ENCODE measurements at regions not wholly inside any gene's neighbourhood (a gene's known extent, or its start where the extent isn't known, plus 50 kb on each side); places are given as distances from the start of the nearest gene placed in this dataset.

DNA sequence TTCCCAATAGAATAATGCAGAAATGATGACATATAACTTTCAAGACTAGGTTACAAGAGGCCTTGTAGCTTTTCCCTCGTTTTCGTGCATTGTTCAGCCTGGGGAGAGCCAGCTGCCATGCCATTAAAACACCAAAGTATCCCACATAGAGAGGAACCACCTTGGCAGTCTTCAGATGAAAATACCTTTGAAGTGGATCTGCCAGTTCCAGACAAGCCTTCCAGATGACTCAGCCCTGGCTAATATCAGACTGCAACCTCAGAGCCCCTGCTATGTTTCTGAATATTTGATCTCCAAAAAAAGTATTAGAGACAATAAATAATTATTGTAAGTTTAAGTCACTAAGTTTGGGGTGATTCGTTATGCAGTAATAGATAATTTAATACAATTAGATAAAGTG is 294.3 kb upstream of the GBE1 start:
- 20 to 51% (median 41%) methylated on average over 3 of the region's 3 CpGs for WGBS, 4 donors
- TF ChIP-seq, protein P1, sequence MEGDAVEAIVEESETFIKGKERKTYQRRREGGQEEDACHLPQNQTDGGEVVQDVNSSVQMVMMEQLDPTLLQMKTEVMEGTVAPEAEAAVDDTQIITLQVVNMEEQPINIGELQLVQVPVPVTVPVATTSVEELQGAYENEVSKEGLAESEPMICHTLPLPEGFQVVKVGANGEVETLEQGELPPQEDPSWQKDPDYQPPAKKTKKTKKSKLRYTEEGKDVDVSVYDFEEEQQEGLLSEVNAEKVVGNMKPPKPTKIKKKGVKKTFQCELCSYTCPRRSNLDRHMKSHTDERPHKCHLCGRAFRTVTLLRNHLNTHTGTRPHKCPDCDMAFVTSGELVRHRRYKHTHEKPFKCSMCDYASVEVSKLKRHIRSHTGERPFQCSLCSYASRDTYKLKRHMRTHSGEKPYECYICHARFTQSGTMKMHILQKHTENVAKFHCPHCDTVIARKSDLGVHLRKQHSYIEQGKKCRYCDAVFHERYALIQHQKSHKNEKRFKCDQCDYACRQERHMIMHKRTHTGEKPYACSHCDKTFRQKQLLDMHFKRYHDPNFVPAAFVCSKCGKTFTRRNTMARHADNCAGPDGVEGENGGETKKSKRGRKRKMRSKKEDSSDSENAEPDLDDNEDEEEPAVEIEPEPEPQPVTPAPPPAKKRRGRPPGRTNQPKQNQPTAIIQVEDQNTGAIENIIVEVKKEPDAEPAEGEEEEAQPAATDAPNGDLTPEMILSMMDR (IDR thresholded peaks at IDR 0.05), result no peak
- TF ChIP-seq POLR2A (IDR thresholded peaks at IDR 0.05), result no peak
- Histone ChIP-seq H3K4me3 (no peak overlapping the region), H3K9me3 (replicated peaks in 1 of 3) (peaks cover 0 to 10% (median 0%) of the 10 kb centered on the region in 3 donors), H3K27me3 (no peaks in the 10 kb centered on the region), H3K4me1 (replicated peaks in 1 of 2) (no peaks in the 10 kb centered on the region), H3K36me3 (replicated peaks in 1 of 2) (no peaks in the 10 kb centered on the region), H3K27ac (no peak overlapping the region)
- DNase-seq, result no peak
- intact Hi-C loops (cut with DNase I), result no loop called here

DNA sequence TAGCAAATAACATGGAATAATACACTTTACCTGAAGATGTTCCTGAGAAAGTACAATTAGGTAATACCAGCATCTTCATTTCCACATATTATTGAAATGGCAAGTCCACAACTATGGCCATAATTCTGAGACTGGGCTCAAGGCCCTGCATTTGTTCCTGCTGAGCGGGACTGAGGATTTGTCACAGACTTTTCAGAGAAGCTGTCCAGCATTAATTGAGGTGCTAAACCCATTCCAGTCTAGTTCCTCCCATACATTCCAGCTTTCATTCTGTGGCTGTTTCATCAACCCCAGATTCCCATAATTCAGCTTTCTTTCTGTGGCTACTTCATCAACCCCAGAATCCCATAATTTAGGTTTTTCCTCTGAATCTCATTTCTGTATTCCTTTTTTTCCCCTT is 293.4 kb upstream of the GBE1 start:
- Histone ChIP-seq H3K4me3 (no peak overlapping the region), H3K4me1 (replicated peaks in 1 of 2) (no peaks in the 10 kb centered on the region), H3K27ac (no peak overlapping the region), H3K36me3 (replicated peaks in 1 of 2) (no peaks in the 10 kb centered on the region), H3K27me3 (no peaks in the 10 kb centered on the region), H3K9me3 (replicated peaks in 1 of 3) (peaks cover 0 to 10% (median 0%) of the 10 kb centered on the region in 3 donors)
- DNase-seq, result no peak
- no peak for TF ChIP-seq POLR2A (IDR thresholded peaks at IDR 0.05)
- TF ChIP-seq, protein P1 (IDR thresholded peaks at IDR 0.05), result no peak
- intact Hi-C loops (cut with DNase I), result no loop called here
- WGBS, 4 donors, result 85 to 100% (median 96%) methylated on average over 1 of the region's 1 CpG

GRCh38 chr3:82053236-82053635 is 291.8 kb upstream of the GBE1 start:
- H3K4me1 ChIP-seq (replicated peaks in 1 of 2), result no peaks in the 10 kb centered on the region
- WGBS, 4 donors, result 78 to 100% (median 82%) methylated on average over 1 of the region's 1 CpG
- no peak for TF ChIP-seq POLR2A (IDR thresholded peaks at IDR 0.05)
- TF ChIP-seq, protein P1 (IDR thresholded peaks at IDR 0.05), result no peak
- no peak for DNase-seq
- no peak overlapping the region for H3K27ac ChIP-seq
- no peak overlapping the region for H3K4me3 ChIP-seq
- no peaks in the 10 kb centered on the region for H3K36me3 ChIP-seq (replicated peaks in 1 of 2)
- intact Hi-C loops (cut with DNase I), result no loop called here
- H3K9me3 ChIP-seq (replicated peaks in 1 of 3), result peaks cover 0 to 10% (median 0%) of the 10 kb centered on the region in 3 donors
- H3K27me3 ChIP-seq, result no peaks in the 10 kb centered on the region

DNA sequence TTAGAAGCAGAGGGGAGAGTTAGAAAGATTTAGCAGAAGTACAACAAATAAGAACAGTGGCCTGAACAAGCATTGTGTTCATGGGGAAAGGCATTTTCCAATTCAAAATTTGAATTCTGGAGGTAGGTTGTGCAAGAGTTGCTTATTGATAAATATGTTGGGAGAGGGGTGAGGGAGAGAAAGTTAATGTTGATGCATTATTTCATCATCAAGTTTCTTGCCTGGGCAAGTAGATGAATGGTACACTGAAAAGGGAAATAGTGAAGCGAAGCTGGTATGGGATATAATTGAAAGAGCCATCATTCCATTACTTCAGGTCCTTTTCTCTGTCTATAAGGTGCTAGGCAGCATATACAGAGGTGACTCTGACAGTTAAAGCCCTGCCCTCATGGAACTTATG is 288.9 kb upstream of the GBE1 start:
- WGBS, 4 donors, result 94 to 100% (median 95%) methylated on average over 1 of the region's 1 CpG

More for the DNA sequence above, 288.9 kb upstream of the GBE1 start:
- DNase-seq, result no peak
- Histone ChIP-seq H3K4me1 (replicated peaks in 1 of 2) (no peaks in the 10 kb centered on the region), H3K4me3 (no peak overlapping the region), H3K27ac (no peak overlapping the region), H3K9me3 (replicated peaks in 1 of 3) (no peaks in the 10 kb centered on the region), H3K27me3 (no peaks in the 10 kb centered on the region), H3K36me3 (replicated peaks in 1 of 2) (no peaks in the 10 kb centered on the region)
- TF ChIP-seq, protein P1 (IDR thresholded peaks at IDR 0.05), result no peak
- no peak for TF ChIP-seq POLR2A (IDR thresholded peaks at IDR 0.05)
- intact Hi-C loops (cut with DNase I), result no loop called here
